ENCODE measurements at regions not wholly inside any gene's neighbourhood (a gene's known extent, or its start where the extent isn't known, plus 50 kb on each side); places are given as distances from the start of the nearest gene placed in this dataset.

DNA sequence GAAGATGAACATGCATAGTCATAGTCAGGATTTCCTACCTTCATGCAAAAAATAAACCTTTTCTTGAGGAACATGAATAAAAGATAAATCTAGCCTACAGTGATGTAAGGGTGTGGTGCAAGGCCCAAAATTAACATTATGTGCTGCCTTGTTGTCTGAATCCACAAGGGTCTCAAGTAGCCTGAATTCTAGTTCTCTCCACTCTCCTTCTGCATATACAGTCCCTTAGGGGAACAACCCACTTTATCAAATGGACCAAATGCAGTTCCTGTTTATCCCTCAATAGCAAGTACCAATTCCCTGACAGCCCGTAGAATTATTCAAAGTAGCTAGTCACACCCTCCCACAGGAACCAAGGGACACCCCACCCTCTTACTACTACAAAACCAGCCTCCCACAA is 284.0 kb downstream of the ZIC4 start:
- TF ChIP-seq, protein P1, sequence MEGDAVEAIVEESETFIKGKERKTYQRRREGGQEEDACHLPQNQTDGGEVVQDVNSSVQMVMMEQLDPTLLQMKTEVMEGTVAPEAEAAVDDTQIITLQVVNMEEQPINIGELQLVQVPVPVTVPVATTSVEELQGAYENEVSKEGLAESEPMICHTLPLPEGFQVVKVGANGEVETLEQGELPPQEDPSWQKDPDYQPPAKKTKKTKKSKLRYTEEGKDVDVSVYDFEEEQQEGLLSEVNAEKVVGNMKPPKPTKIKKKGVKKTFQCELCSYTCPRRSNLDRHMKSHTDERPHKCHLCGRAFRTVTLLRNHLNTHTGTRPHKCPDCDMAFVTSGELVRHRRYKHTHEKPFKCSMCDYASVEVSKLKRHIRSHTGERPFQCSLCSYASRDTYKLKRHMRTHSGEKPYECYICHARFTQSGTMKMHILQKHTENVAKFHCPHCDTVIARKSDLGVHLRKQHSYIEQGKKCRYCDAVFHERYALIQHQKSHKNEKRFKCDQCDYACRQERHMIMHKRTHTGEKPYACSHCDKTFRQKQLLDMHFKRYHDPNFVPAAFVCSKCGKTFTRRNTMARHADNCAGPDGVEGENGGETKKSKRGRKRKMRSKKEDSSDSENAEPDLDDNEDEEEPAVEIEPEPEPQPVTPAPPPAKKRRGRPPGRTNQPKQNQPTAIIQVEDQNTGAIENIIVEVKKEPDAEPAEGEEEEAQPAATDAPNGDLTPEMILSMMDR (IDR thresholded peaks at IDR 0.05 in 2 of 3, conservative IDR thresholded peaks at IDR 0.05 in 1 of 3; ENCODE audit: control insufficient read depth in 2 of 3, extremely low read depth in 1 of 3, insufficient read depth in 1 of 3, low read depth in 3 of 3, low read length in 3 of 3), result no peak
- TF ChIP-seq, protein P2, sequence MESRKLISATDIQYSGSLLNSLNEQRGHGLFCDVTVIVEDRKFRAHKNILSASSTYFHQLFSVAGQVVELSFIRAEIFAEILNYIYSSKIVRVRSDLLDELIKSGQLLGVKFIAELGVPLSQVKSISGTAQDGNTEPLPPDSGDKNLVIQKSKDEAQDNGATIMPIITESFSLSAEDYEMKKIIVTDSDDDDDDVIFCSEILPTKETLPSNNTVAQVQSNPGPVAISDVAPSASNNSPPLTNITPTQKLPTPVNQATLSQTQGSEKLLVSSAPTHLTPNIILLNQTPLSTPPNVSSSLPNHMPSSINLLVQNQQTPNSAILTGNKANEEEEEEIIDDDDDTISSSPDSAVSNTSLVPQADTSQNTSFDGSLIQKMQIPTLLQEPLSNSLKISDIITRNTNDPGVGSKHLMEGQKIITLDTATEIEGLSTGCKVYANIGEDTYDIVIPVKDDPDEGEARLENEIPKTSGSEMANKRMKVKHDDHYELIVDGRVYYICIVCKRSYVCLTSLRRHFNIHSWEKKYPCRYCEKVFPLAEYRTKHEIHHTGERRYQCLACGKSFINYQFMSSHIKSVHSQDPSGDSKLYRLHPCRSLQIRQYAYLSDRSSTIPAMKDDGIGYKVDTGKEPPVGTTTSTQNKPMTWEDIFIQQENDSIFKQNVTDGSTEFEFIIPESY (IDR thresholded peaks at IDR 0.05), result no peak
- no peak for TF ChIP-seq JUND (IDR thresholded peaks at IDR 0.05; ENCODE audit: low read depth, low read length)
- no peak for TF ChIP-seq SMAD1 (IDR thresholded peaks at IDR 0.05; ENCODE audit: low read depth, partially characterized antibody)
- no peak for TF ChIP-seq SMC3 (IDR thresholded peaks at IDR 0.05; ENCODE audit: borderline replicate concordance, low read length)
- no peak for TF ChIP-seq POLR2AphosphoS5 (IDR thresholded peaks at IDR 0.05; ENCODE audit: low read length)
- TF ChIP-seq RAD21 (IDR thresholded peaks at IDR 0.05; ENCODE audit: insufficient read depth, low read depth, low read length), result no peak
- no peak for TF ChIP-seq ETV6 (conservative IDR thresholded peaks at IDR 0.05 in 1 of 2, IDR thresholded peaks at IDR 0.05 in 1 of 2; ENCODE audit: borderline replicate concordance in 1 of 2, low read depth in 1 of 2)
